Fibroblast of peridontal ligament (primary cell): ENCODE measurements at regions not wholly inside any gene's neighbourhood (a gene's known extent, or its start where the extent isn't known, plus 50 kb on each side); places are given as distances from the start of the nearest gene placed in this dataset.
"Not testable (repeated sequence)": the region's sequence is repeated elsewhere in the genome, so short reads cannot be mapped to it uniquely, and the experiment has no call there.

ENCODE experiments used
- DNase-seq: peaks from one replicate; pipeline ENCODE4 v3.0.0-alpha.2; 2010; ENCODE audit errors: extremely low read depth

- peak; percentile 52 for DNase-seq
Measured at GRCh38 chr20:1845163-1845523, 50.1 kb upstream of the SIRPA start.

GRCh38 chr20:1844325-1845162, 50.7 kb upstream of the SIRPA start:
- peak; percentile 72 for DNase-seq

GRCh38 chr20:1842281-1842680, 52.9 kb upstream of the SIRPA start:
- DNase-seq = no peak

GRCh38 chr20:1841554-1842140, 53.6 kb upstream of the SIRPA start:
- peak; percentile 36 for DNase-seq

- no peak for DNase-seq
Measured at GRCh38 chr20:1840817-1841553, 54.2 kb upstream of the SIRPA start.

- not testable (repeated sequence) for DNase-seq
Measured at GRCh38 chr20:1839376-1840317, 55.6 kb upstream of the SIRPA start.

- no peak for DNase-seq
Measured at GRCh38 chr20:1838556-1839279, 56.5 kb upstream of the SIRPA start.

GRCh38 chr20:1835186-1836035, 59.8 kb upstream of the SIRPA start:
- no peak for DNase-seq

GRCh38 chr20:1833728-1834726, 61.2 kb upstream of the SIRPA start:
- DNase-seq = no peak

GRCh38 chr20:1833216-1833615, 62.0 kb upstream of the SIRPA start:
- no peak for DNase-seq

- no peak for DNase-seq
Measured at GRCh38 chr20:1832634-1833033, 62.6 kb upstream of the SIRPA start.

- no peak for DNase-seq
Measured at GRCh38 chr20:1831606-1832005, 63.6 kb upstream of the SIRPA start.

- DNase-seq = no peak
Measured at GRCh38 chr20:1831096-1831495, 64.1 kb upstream of the SIRPA start.

- DNase-seq = peak; percentile 87
Measured at GRCh38 chr20:1830240-1830639, 65.0 kb upstream of the SIRPA start.

- no peak for DNase-seq
Measured at GRCh38 chr20:1829531-1829930, 65.7 kb upstream of the SIRPA start.

- no peak for DNase-seq
Measured at GRCh38 chr20:1828786-1829131, 66.4 kb upstream of the SIRPA start.

- DNase-seq = no peak
Measured at GRCh38 chr20:1827974-1828785, 67.0 kb upstream of the SIRPA start.

- DNase-seq = no peak
Measured at GRCh38 chr20:1827510-1827973, 67.7 kb upstream of the SIRPA start.
